ENCODE measurements at regions not wholly inside any gene's neighbourhood (a gene's known extent, or its start where the extent isn't known, plus 50 kb on each side); places are given as distances from the start of the nearest gene placed in this dataset.

DNA sequence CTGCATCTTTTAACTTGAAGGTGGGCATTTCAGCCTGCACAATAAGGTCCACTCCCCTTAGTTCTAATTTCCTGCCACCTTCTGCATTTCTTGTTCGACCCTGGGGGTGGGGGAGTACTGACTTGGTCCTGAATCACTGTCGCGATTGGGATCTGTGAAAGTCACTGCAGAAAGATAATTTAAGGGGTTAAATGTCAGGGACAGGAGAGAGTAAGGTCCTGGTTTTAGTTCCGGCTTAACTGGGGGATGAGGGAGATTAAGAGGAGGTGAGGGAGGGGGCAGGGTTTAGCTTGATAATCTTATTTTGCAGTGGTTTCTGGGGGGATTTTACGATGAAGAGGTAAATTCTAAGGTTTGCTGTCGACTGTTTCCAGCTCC is 128.1 kb downstream of the MRPS6 start:
- FAIRE-seq (no peak), DNase-seq (ENCODE audit: insufficient read length, low spot score) (no peak)

DNA sequence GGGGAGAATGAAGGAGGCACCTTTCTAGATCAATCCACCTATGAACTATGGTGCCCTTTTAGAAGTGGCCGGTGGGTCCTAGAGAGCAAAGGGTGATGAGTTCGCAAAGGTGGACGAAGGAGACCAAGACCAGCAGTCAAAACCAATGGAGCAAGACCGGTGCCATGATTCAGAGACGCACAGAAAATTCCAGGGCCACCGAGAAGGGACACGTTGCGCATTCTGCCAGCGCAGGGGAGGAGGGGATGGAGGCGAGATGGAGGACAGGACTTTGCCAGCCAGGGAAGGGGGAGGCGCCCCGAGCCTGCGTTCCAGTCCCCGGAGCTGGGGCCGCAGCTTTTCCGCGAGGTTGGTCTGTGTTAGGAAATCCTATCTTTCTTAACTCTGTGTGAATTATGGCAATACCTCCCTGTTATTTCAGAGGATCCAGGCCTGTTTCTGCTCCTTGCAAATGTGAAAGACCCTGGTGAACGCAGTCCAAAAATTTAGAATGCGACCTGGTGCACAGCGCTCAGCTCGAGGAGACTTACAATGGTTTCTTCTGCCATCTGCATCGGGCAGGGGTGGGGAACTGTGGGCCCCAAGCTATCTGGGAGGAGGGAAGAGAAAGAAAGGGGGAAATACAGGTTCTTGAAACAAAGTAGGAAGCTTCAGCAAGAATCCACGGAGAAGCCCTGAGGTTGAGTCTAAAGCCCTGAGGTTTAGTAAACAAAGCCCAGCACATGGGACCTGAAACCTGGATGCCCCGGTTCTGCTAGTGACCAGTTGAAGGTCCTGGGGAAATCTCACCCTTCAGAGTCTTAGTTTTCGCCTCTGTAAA is 129.4 kb downstream of the MRPS6 start:
- TF ChIP-seq POU2F2 (IDR thresholded peaks at IDR 0.05; ENCODE audit: low read depth, low read length): no peak
- TF ChIP-seq POLR2AphosphoS5 (IDR thresholded peaks at IDR 0.05; ENCODE audit: low read depth, low read length): no peak
- TF ChIP-seq TAF1 (IDR thresholded peaks at IDR 0.05; ENCODE audit: low read depth, low read length): no peak
- TF ChIP-seq PAX5 (IDR thresholded peaks at IDR 0.05; ENCODE audit: insufficient read depth, low read length, severe bottlenecking): no peak
- TF ChIP-seq POLR2A (IDR thresholded peaks at IDR 0.05; ENCODE audit: low read depth, low read length): no peak
- no peak for TF ChIP-seq SPI1 (IDR thresholded peaks at IDR 0.05; ENCODE audit: low read depth, low read length)
- no peak for FAIRE-seq

More for the DNA sequence above, 128.1 kb downstream of the MRPS6 start:
- TF ChIP-seq POLR2AphosphoS5 (IDR thresholded peaks at IDR 0.05; ENCODE audit: low read depth, low read length) (no peak), POLR2A (IDR thresholded peaks at IDR 0.05; ENCODE audit: low read depth, low read length) (no peak), SPI1 (IDR thresholded peaks at IDR 0.05; ENCODE audit: low read depth, low read length) (no peak), TAF1 (IDR thresholded peaks at IDR 0.05; ENCODE audit: low read depth, low read length) (no peak), PAX5 (IDR thresholded peaks at IDR 0.05; ENCODE audit: insufficient read depth, low read length, severe bottlenecking) (no peak), POU2F2 (IDR thresholded peaks at IDR 0.05; ENCODE audit: low read depth, low read length) (no peak)

GRCh38 chr21:34203851-34204420 is 130.6 kb downstream of the MRPS6 start:
- no peak for FAIRE-seq

More for the DNA sequence above, 129.4 kb downstream of the MRPS6 start:
- no peak for DNase-seq (ENCODE audit: insufficient read length, low spot score)

DNA sequence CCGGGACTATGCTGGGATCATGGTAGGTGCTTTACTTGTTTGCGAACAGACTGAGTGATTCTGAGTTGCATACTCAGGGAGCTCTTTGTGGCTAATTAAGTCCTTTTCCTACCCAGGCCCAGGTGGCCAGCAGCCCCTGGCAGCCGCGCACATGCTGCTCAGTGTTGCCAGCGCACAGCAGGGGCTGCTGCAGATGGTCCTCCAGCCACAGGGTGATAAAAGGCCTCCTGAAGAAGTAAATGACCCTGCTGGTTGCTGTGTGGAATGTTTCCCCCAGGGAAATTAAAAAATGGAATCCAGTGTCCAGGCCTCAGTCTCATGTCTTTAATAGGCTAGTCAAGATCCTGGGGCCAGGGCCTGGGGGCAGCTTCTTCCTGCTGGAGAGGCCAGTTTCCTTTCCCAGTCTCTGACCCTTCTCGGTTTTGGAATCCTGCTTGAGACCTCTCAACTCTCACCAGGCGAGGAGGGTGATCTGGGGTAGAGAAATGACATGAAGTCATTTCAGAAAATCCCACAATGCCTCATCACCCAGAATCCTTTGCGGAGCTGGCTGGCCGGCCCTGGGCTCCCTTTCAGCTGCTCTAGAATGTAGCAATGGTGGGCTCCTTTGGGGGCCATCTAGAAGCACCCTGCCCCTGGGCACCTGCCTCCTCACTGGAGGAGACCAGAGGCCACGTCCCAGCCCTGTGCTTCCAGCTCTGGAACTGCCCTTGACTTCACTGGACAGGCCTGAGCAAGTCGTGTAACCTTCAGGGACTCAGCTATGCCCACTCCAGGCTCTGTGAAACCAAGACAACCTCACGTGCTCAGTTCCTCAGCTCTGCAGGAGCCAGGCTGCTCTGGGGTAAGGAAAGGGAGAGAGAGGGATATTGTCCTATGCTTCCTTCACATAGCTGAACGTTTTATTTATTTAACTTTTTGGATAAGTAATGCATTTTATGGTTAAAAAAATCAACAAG is 131.4 kb downstream of the MRPS6 start:
- DNase-seq (ENCODE audit: insufficient read length, low spot score) (no peak), FAIRE-seq (no peak)
- no peak for TF ChIP-seq POLR2A (IDR thresholded peaks at IDR 0.05; ENCODE audit: low read depth, low read length)
- TF ChIP-seq POU2F2 (IDR thresholded peaks at IDR 0.05; ENCODE audit: low read depth, low read length): no peak
- no peak for TF ChIP-seq SPI1 (IDR thresholded peaks at IDR 0.05; ENCODE audit: low read depth, low read length)
- no peak for TF ChIP-seq TAF1 (IDR thresholded peaks at IDR 0.05; ENCODE audit: low read depth, low read length)
- TF ChIP-seq PAX5 (IDR thresholded peaks at IDR 0.05; ENCODE audit: insufficient read depth, low read length, severe bottlenecking): no peak
- TF ChIP-seq POLR2AphosphoS5 (IDR thresholded peaks at IDR 0.05; ENCODE audit: low read depth, low read length): no peak

More at GRCh38 chr21:34203851-34204420, 130.6 kb downstream of the MRPS6 start:
- no peak for DNase-seq (ENCODE audit: insufficient read length, low spot score)
- TF ChIP-seq SPI1 (IDR thresholded peaks at IDR 0.05; ENCODE audit: low read depth, low read length) (no peak), PAX5 (IDR thresholded peaks at IDR 0.05; ENCODE audit: insufficient read depth, low read length, severe bottlenecking) (no peak), TAF1 (IDR thresholded peaks at IDR 0.05; ENCODE audit: low read depth, low read length) (no peak), POU2F2 (IDR thresholded peaks at IDR 0.05; ENCODE audit: low read depth, low read length) (no peak), POLR2AphosphoS5 (IDR thresholded peaks at IDR 0.05; ENCODE audit: low read depth, low read length) (no peak), POLR2A (IDR thresholded peaks at IDR 0.05; ENCODE audit: low read depth, low read length) (no peak)

- no peak for DNase-seq (ENCODE audit: insufficient read length, low spot score)
- TF ChIP-seq POLR2AphosphoS5 (IDR thresholded peaks at IDR 0.05; ENCODE audit: low read depth, low read length): no peak
- no peak for TF ChIP-seq POLR2A (IDR thresholded peaks at IDR 0.05; ENCODE audit: low read depth, low read length)
- TF ChIP-seq SPI1 (IDR thresholded peaks at IDR 0.05; ENCODE audit: low read depth, low read length): 0 out of 2 replicates have a peak, but pooled peaks have one; percentile 45
- no peak for TF ChIP-seq TAF1 (IDR thresholded peaks at IDR 0.05; ENCODE audit: low read depth, low read length)
- no peak for TF ChIP-seq PAX5 (IDR thresholded peaks at IDR 0.05; ENCODE audit: insufficient read depth, low read length, severe bottlenecking)
- peak; percentile 84 for TF ChIP-seq POU2F2 (IDR thresholded peaks at IDR 0.05; ENCODE audit: low read depth, low read length)
- peak; percentile 65 for FAIRE-seq
Observed at GRCh38 chr21:34205811-34206571, 132.6 kb downstream of the MRPS6 start.

DNA sequence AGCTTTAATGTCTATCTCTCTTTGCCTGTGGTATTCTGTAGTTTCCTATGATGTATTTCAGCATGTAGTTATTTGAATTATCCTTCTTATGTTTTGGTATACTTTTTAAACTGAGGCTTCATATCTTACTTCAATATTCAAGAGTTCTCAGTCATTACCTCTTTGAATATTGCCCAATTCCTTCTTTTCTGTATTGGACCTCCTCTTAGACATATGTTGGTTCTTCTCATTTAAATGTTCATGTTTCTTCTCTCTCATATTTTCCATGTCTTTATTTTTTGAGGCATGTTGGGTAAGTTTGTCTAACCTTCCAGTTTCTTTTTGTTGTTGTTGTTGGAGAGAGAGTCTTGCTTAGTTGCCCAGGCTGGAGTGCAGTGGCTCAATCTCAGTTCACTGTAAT is 140.6 kb downstream of the MRPS6 start:
- no peak for TF ChIP-seq PAX5 (IDR thresholded peaks at IDR 0.05; ENCODE audit: insufficient read depth, low read length, severe bottlenecking)
- no peak for TF ChIP-seq POU2F2 (IDR thresholded peaks at IDR 0.05; ENCODE audit: low read depth, low read length)
- TF ChIP-seq POLR2AphosphoS5 (IDR thresholded peaks at IDR 0.05; ENCODE audit: low read depth, low read length): no peak
- no peak for TF ChIP-seq TAF1 (IDR thresholded peaks at IDR 0.05; ENCODE audit: low read depth, low read length)
- TF ChIP-seq POLR2A (IDR thresholded peaks at IDR 0.05; ENCODE audit: low read depth, low read length): no peak
- no peak for TF ChIP-seq SPI1 (IDR thresholded peaks at IDR 0.05; ENCODE audit: low read depth, low read length)
- no peak for FAIRE-seq
- no peak for DNase-seq (ENCODE audit: insufficient read length, low spot score)

DNA sequence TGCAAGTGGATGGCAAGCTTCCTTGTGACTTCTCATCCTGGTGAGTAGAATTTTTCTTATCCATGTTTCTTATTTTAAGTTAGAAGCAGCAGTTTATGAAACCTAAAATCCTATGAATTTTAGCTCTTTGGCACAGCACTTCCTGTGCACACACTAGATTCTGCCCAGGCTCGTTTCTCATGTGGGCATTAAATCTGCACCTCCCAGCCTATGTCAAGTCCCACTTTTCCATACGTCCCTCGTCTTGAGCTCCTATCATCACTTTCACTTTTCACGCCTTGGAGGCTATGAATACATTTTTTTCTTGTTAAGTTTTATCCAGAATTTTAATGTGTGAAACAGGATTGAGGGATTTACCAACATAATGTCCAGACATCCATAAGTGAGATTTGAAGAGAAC is 142.1 kb downstream of the MRPS6 start:
- DNase-seq (ENCODE audit: insufficient read length, low spot score): no peak
- FAIRE-seq: no peak
- TF ChIP-seq POLR2AphosphoS5 (IDR thresholded peaks at IDR 0.05; ENCODE audit: low read depth, low read length) (no peak), PAX5 (IDR thresholded peaks at IDR 0.05; ENCODE audit: insufficient read depth, low read length, severe bottlenecking) (no peak), POLR2A (IDR thresholded peaks at IDR 0.05; ENCODE audit: low read depth, low read length) (no peak), POU2F2 (IDR thresholded peaks at IDR 0.05; ENCODE audit: low read depth, low read length) (no peak), TAF1 (IDR thresholded peaks at IDR 0.05; ENCODE audit: low read depth, low read length) (no peak), SPI1 (IDR thresholded peaks at IDR 0.05; ENCODE audit: low read depth, low read length) (no peak)

All from GM12891 (cell line).